ENCODE measurements at regions not wholly inside any gene's neighbourhood (a gene's known extent, or its start where the extent isn't known, plus 50 kb on each side); places are given as distances from the start of the nearest gene placed in this dataset.

GRCh38 chr1:191886977-191887376, 271.3 kb upstream of the RGS18 start:
- DNase-seq = no peak
- peaks cover 3% of the 10 kb centered on the region for H3K9me3 Mint-ChIP-seq (ENCODE audit: low read depth)
- no peak overlapping the region for H3K27ac Mint-ChIP-seq
- H3K4me1 Mint-ChIP-seq = no peaks in the 10 kb centered on the region
- H3K4me3 Mint-ChIP-seq = no peak overlapping the region
- CTCF ChIA-PET = no interaction called here
- ATAC-seq = no peak
- H3K27me3 Mint-ChIP-seq = no peaks in the 10 kb centered on the region
- H3K36me3 Mint-ChIP-seq = no peaks in the 10 kb centered on the region

GRCh38 chr1:191888996-191889622, 269.2 kb upstream of the RGS18 start:
- no peak for DNase-seq
- H3K36me3 Mint-ChIP-seq = no peaks in the 10 kb centered on the region
- ATAC-seq = no peak
- CTCF ChIA-PET = interaction anchor here (1.2 kb wide), 1 partner anchor 11 kb away, joined by 3 read pairs; no protein-coding TSS in a partner anchor
- H3K4me3 Mint-ChIP-seq = no peak overlapping the region
- H3K27me3 Mint-ChIP-seq = no peaks in the 10 kb centered on the region
- peaks cover 3% of the 10 kb centered on the region for H3K9me3 Mint-ChIP-seq (ENCODE audit: low read depth)
- no peaks in the 10 kb centered on the region for H3K4me1 Mint-ChIP-seq
- no peak overlapping the region for H3K27ac Mint-ChIP-seq

- Mint-ChIP-seq H3K36me3 (no peaks in the 10 kb centered on the region), H3K4me3 (no peak overlapping the region), H3K27ac (no peak overlapping the region), H3K4me1 (no peaks in the 10 kb centered on the region), H3K9me3 (ENCODE audit: low read depth) (peaks cover 3% of the 10 kb centered on the region), H3K27me3 (no peaks in the 10 kb centered on the region)
- DNase-seq = no peak
- no peak for ATAC-seq
- CTCF ChIA-PET = no interaction called here
Measured at GRCh38 chr1:191889623-191890003, 268.6 kb upstream of the RGS18 start.

GRCh38 chr1:191890433-191891088, 267.7 kb upstream of the RGS18 start:
- Mint-ChIP-seq H3K9me3 (ENCODE audit: low read depth) (peaks cover 3% of the 10 kb centered on the region), H3K27ac (no peak overlapping the region), H3K27me3 (no peaks in the 10 kb centered on the region), H3K36me3 (no peaks in the 10 kb centered on the region), H3K4me3 (no peak overlapping the region), H3K4me1 (no peaks in the 10 kb centered on the region)
- CTCF ChIA-PET = no interaction called here
- ATAC-seq (no peak), DNase-seq (no peak)

- H3K4me3 Mint-ChIP-seq = no peak overlapping the region
- no peaks in the 10 kb centered on the region for H3K36me3 Mint-ChIP-seq
- CTCF ChIA-PET = no interaction called here
- no peaks in the 10 kb centered on the region for H3K9me3 Mint-ChIP-seq (ENCODE audit: low read depth)
- H3K27ac Mint-ChIP-seq = no peak overlapping the region
- no peaks in the 10 kb centered on the region for H3K27me3 Mint-ChIP-seq
- no peaks in the 10 kb centered on the region for H3K4me1 Mint-ChIP-seq
- no peak for DNase-seq
- no peak for ATAC-seq
Measured at GRCh38 chr1:191892716-191893115, 265.5 kb upstream of the RGS18 start.

- H3K4me1 Mint-ChIP-seq = no peaks in the 10 kb centered on the region
- H3K9me3 Mint-ChIP-seq (ENCODE audit: low read depth) = no peaks in the 10 kb centered on the region
- ATAC-seq (no peak), DNase-seq (no peak)
- H3K4me3 Mint-ChIP-seq = no peak overlapping the region
- H3K36me3 Mint-ChIP-seq = no peaks in the 10 kb centered on the region
- CTCF ChIA-PET = no interaction called here
- no peaks in the 10 kb centered on the region for H3K27me3 Mint-ChIP-seq
- H3K27ac Mint-ChIP-seq = no peak overlapping the region
Measured at GRCh38 chr1:191895049-191895448, 263.2 kb upstream of the RGS18 start.

GRCh38 chr1:191895462-191896058, 262.7 kb upstream of the RGS18 start:
- H3K27me3 Mint-ChIP-seq = no peaks in the 10 kb centered on the region
- no peak for DNase-seq
- H3K4me1 Mint-ChIP-seq = no peaks in the 10 kb centered on the region
- no peaks in the 10 kb centered on the region for H3K9me3 Mint-ChIP-seq (ENCODE audit: low read depth)
- H3K4me3 Mint-ChIP-seq = no peak overlapping the region
- no peak overlapping the region for H3K27ac Mint-ChIP-seq
- no peaks in the 10 kb centered on the region for H3K36me3 Mint-ChIP-seq
- ATAC-seq = no peak
- CTCF ChIA-PET = no interaction called here

GRCh38 chr1:191897134-191897533, 261.1 kb upstream of the RGS18 start:
- Mint-ChIP-seq H3K27me3 (no peaks in the 10 kb centered on the region), H3K9me3 (ENCODE audit: low read depth) (no peaks in the 10 kb centered on the region), H3K4me3 (no peak overlapping the region), H3K4me1 (no peaks in the 10 kb centered on the region), H3K36me3 (no peaks in the 10 kb centered on the region), H3K27ac (no peak overlapping the region)
- CTCF ChIA-PET = no interaction called here
- DNase-seq (no peak), ATAC-seq (no peak)

GRCh38 chr1:191901651-191902050, 256.6 kb upstream of the RGS18 start:
- H3K4me3 Mint-ChIP-seq = no peak overlapping the region
- DNase-seq = no peak

GRCh38 chr1:191904991-191905390, 253.3 kb upstream of the RGS18 start:
- Mint-ChIP-seq H3K27me3 (no peaks in the 10 kb centered on the region), H3K36me3 (no peaks in the 10 kb centered on the region), H3K9me3 (ENCODE audit: low read depth) (peaks cover 2% of the 10 kb centered on the region), H3K4me3 (no peak overlapping the region), H3K27ac (no peak overlapping the region), H3K4me1 (no peaks in the 10 kb centered on the region)
- DNase-seq (no peak), ATAC-seq (no peak)
- CTCF ChIA-PET = no interaction called here

More at GRCh38 chr1:191901651-191902050, 256.6 kb upstream of the RGS18 start:
- no peak for ATAC-seq
- Mint-ChIP-seq H3K4me1 (no peaks in the 10 kb centered on the region), H3K27me3 (no peaks in the 10 kb centered on the region), H3K9me3 (ENCODE audit: low read depth) (no peaks in the 10 kb centered on the region), H3K36me3 (no peaks in the 10 kb centered on the region), H3K27ac (no peak overlapping the region)
- CTCF ChIA-PET = no interaction called here

GRCh38 chr1:191905781-191906180, 252.5 kb upstream of the RGS18 start:
- ATAC-seq = no peak
- no peaks in the 10 kb centered on the region for H3K27me3 Mint-ChIP-seq
- CTCF ChIA-PET = no interaction called here
- H3K4me1 Mint-ChIP-seq = no peaks in the 10 kb centered on the region
- no peak overlapping the region for H3K27ac Mint-ChIP-seq
- peaks cover 3% of the 10 kb centered on the region for H3K9me3 Mint-ChIP-seq (ENCODE audit: low read depth)
- no peak for DNase-seq
- H3K4me3 Mint-ChIP-seq = no peak overlapping the region
- H3K36me3 Mint-ChIP-seq = no peaks in the 10 kb centered on the region

- no peaks in the 10 kb centered on the region for H3K27me3 Mint-ChIP-seq
- no peak overlapping the region for H3K4me3 Mint-ChIP-seq
- H3K4me1 Mint-ChIP-seq = no peaks in the 10 kb centered on the region
- H3K27ac Mint-ChIP-seq = no peak overlapping the region
- H3K36me3 Mint-ChIP-seq = no peaks in the 10 kb centered on the region
- CTCF ChIA-PET = no interaction called here
- H3K9me3 Mint-ChIP-seq (ENCODE audit: low read depth) = peaks cover 5% of the 10 kb centered on the region
- no peak for ATAC-seq
- DNase-seq = no peak
Measured at GRCh38 chr1:191907121-191907520, 251.1 kb upstream of the RGS18 start.

- ATAC-seq = no peak
- no peaks in the 10 kb centered on the region for H3K4me1 Mint-ChIP-seq
- CTCF ChIA-PET = no interaction called here
- H3K4me3 Mint-ChIP-seq = no peak overlapping the region
- H3K36me3 Mint-ChIP-seq = no peaks in the 10 kb centered on the region
- no peak for DNase-seq
- peaks cover 5% of the 10 kb centered on the region for H3K9me3 Mint-ChIP-seq (ENCODE audit: low read depth)
- no peaks in the 10 kb centered on the region for H3K27me3 Mint-ChIP-seq
- no peak overlapping the region for H3K27ac Mint-ChIP-seq
Measured at GRCh38 chr1:191910245-191910644, 248.0 kb upstream of the RGS18 start.

- CTCF ChIA-PET = no interaction called here
- H3K9me3 Mint-ChIP-seq (ENCODE audit: low read depth) = peaks cover 5% of the 10 kb centered on the region
- H3K4me3 Mint-ChIP-seq = no peak overlapping the region
- no peak overlapping the region for H3K27ac Mint-ChIP-seq
- no peak for ATAC-seq
- H3K27me3 Mint-ChIP-seq = no peaks in the 10 kb centered on the region
- H3K4me1 Mint-ChIP-seq = no peaks in the 10 kb centered on the region
- no peaks in the 10 kb centered on the region for H3K36me3 Mint-ChIP-seq
- no peak for DNase-seq
Measured at GRCh38 chr1:191912517-191912916, 245.7 kb upstream of the RGS18 start.

All from activated CD8-positive, alpha-beta memory T cell treated with anti-CD3 and anti-CD28 coated beads, Interleukin-2, amount 10 ng/mL, durations not matched to agents 7 days and 5 days (primary cell).